HG03442 (cell line): ENCODE measurements at regions not wholly inside any gene's neighbourhood (a gene's known extent, or its start where the extent isn't known, plus 50 kb on each side); places are given as distances from the start of the nearest gene placed in this dataset.
"Not testable (repeated sequence)": the region's sequence is repeated elsewhere in the genome, so short reads cannot be mapped to it uniquely, and the experiment has no call there.

Experiments
- ATAC-seq: cut with Tn5 transposase; IDR thresholded peaks from one replicate; pipeline ENCODE4 v1.9.1; 2021; ENCODE audit warnings: mild to moderate bottlenecking, moderate library complexity; ENCODE audit not compliant: unreplicated experiment

GRCh38 chr17:30644287-30644686 is 167.1 kb downstream of the GOSR1 start:
- not testable (repeated sequence) for ATAC-seq

DNA sequence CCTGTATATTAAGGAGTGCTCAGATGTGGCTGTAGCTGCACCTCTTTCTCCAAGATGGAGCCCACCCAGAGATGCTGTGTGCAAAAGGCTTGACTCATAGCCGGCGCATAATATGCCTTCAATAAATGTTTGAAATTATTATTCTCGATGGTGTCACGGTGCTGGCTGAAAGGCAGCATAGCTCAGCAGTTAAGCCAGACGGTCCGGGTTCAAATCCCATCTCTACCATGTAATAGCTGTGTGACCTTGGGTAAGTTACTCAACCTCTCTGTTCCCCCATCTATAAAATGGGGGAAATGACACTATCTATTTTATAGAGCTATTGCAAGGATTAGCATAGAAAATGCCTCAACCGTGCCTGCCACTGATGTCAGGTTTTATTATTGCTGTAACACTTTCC is 164.2 kb downstream of the GOSR1 start:
- ATAC-seq, result not testable (repeated sequence)

DNA sequence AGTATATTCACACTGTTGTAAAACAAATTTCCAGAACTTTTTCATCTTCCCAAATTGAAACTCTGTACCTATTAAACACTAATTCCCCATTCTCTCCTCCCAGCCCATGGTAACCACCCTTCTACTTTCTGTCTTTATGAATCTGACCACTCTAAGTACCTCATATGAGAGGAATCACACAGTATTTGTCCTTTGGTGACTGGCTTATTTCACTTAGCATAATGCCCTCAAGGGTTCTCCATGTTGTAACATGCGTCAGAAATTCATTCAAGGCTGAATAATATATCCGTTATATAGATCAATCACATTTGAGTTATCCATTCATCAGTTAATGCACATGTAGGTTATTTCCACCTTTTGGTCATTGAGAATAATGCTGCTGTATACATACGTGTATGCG is 162.2 kb downstream of the GOSR1 start:
- ATAC-seq, result not testable (repeated sequence)

DNA sequence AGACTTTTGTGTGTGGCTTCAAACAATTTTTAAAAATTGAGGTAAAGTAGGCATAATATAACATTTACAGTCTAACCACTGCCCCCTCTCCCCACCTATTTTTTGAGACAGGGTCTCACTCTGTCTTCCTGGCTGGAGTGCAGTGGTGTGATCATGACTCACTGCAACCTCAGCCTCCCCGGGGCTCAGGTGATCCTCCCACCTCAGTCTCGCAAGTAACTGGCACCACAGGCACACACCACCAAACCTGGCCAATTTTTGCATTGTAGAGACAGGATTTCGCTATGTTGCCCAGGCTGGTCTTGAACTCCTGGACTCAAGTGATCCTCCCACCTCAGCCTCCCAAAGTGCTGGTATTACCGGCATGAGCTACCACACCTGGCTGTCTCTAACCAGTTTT is 161.8 kb downstream of the GOSR1 start:
- not testable (repeated sequence) for ATAC-seq

DNA sequence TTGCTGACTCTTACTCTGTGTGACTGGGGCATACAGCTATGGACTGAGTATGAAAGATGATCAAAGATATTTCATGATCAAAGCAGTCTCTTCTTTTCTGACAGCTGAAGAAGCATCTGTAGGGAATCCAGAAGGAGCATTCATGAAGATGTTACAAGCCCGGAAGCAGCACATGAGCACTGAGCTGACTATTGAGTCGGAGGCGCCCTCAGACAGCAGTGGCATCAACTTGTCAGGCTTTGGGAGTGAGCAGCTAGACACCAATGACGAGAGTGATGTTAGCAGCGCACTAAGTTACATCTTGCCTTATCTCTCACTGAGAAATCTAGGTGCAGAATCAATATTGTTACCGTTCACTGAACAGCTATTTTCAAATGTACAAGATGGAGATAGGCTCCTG is 154.4 kb downstream of the GOSR1 start:
- not testable (repeated sequence) for ATAC-seq

GRCh38 chr17:30625380-30625779 is 148.2 kb downstream of the GOSR1 start:
- not testable (repeated sequence) for ATAC-seq

DNA sequence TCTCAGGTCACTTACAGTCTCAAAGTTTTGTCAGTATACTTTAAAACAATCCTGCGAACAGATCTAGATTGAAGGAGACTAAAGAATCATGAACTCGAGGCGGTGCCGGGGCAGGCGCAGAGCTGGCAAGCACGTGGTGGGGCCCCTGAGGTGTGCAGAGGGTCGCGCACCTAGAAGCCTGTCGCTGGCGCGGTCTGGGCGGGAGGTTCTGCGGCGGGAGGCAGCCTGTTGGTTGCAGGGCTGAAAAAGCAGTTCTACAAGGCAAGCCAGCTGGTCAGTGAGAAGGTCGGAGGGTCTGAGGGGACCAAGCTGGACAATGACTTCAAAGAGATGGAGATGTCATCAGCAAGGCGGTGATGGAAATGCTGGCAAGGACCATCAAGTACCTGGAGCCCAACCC is 147.0 kb downstream of the GOSR1 start:
- not testable (repeated sequence) for ATAC-seq

DNA sequence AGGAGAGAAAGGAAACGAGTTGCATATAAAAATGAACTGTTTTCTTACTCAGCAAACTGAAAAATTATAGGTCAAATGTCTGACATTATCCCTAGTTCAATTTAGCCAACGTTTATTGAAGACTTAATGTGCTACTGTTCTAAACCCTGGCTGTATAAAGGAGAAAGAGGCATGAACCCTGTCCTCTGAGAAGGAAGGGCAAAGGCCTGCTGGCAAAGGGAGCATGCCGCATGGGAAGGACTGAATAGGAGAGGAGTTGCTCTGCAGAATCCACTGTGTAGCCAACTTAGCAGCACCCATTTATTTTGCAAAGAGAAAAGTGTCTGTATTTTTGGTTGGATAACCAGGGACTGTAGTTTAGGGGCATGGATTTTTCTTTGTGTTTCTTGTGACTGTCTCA is 132.5 kb downstream of the GOSR1 start:
- not testable (repeated sequence) for ATAC-seq

GRCh38 chr17:30605523-30605922 is 128.3 kb downstream of the GOSR1 start:
- ATAC-seq, result no peak

DNA sequence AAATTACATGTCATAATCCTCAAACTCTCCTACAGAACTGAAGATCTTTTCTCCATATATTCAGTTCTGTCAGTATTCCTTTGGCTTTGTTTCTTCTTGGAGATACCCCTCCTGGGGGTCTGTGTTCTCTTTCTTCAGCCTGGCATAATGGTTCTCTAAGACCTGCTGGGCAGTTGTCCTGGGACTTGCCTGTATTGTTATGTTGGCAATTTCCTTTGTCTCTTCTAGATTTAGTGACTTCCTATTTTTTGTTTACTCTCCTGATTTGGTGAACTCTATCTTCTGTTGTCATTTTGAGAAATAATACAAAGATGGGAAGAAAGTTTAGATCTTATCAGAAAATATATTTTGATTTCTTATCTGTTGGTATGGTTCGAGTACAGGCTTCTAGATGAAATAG is 127.8 kb downstream of the GOSR1 start:
- no peak for ATAC-seq

DNA sequence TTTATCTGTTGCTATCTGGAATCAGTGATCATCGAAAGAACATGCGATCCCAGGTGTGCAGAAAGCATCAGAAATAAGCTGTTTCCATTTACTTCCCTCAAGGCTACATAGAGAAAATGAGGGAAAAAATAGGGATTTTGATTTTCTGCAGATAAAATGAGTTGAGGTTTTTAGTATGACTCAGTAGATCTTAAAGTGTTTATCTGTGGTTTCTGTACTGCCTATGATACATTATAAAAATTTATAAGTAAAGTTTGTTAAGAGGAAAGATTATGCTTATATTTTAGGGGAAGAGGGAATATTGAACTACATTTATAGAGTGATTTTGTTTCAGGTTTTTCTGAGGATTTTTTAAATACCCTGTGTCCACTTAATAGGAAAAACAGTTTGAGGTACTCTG is 125.2 kb downstream of the GOSR1 start:
- ATAC-seq, result not testable (repeated sequence)

GRCh38 chr17:30601984-30602383 is 124.8 kb downstream of the GOSR1 start:
- ATAC-seq, result not testable (repeated sequence)

DNA sequence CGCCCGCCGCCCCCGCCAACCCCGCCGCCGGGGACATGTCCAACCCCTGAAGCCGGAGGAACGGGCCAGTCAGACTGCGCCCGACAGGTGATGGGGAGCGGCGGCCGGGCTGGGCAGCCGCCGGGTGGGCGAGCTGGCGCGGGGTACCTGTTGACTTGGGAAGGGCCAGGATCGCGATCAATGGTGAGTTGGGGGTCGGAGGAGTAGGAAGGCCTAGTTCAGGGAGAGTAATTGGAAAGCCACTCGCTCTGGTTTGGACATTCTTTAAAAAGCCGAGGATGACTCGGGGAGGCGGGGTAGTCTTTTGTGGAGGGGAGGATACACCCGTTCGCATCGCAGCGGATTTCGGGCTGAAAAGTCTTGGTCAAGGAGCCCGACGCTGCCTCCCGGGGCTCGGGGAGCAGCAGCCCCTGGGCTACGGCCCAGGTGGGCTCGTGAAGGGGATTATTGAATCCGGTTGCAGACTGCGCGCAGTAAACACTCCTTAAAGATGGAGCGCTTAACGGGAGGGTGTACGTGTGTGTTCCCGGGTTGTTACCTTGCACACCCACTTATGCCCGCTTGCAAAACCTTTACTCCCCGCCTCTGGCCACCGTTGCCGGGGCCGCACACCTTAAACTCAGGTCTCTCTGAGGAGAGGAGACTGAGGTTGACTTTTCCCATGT is 123.8 kb downstream of the GOSR1 start:
- no peak for ATAC-seq

DNA sequence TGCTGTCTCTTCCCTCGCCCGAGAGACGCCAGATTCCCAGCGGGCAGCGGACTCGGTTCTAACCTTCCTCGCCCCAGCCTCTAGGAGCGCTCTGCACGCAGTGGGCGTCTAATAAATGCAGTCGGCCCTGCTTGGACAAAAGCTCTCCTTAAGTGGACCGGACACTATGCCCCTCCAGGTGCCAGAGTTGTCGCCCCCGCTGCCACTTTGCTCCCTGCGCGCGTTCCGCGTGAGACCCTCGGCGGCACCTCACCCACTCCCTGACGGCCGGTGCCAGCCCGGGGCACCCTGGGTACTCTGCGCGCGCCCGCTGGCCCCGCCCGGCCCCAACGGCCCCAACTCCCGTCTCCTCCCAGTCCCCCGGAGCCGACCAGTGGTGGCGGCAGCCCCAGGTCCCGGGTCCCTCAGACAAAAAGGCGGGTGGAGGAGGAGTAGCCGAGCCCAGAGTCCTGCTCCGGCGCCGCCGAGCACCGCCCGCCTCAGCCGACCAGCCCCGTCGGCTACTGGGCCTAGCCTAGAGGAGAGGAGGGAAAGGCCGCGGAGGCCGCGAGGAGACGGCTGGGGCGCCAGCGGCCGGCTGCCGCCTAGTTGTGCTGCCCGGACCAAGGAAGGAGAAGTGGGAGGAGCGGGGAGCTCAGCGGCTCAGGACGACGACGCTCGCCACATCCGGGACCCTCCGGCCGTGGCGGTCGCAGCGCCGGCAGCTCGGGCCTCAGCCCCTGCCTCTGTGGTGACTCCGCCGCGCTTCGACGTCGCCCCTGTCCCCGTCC is 123.0 kb downstream of the GOSR1 start:
- peak; percentile 83 for ATAC-seq

- no peak for ATAC-seq
Observed at GRCh38 chr17:30599428-30600059, 122.3 kb downstream of the GOSR1 start.

DNA sequence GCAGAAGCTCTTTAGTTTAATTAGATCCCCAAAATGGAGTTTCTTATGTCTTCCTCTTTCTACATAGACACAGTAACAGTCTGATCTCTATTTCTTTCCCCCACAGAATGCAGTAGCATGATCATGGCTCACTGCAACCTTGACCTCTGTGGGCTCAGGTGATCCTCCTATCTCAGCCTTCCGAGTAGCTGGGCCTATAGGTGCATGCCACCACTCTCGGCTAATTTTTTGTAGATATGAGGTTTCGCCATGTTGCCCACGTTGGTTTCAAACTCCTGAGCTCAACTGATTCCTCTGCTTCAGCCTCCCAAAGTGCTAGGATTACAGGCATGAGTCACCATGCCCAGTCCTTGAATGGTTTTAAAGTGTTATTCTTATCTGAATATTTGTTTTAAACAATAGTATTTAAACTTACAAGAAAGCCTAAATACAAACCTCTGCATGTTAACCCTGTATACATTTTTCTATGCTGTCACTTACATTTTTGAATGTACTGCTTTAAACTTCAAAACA is 120.6 kb downstream of the GOSR1 start:
- ATAC-seq, result no peak

- ATAC-seq, result not testable (repeated sequence)
Observed at GRCh38 chr17:30596948-30597775, 120.0 kb downstream of the GOSR1 start.

DNA sequence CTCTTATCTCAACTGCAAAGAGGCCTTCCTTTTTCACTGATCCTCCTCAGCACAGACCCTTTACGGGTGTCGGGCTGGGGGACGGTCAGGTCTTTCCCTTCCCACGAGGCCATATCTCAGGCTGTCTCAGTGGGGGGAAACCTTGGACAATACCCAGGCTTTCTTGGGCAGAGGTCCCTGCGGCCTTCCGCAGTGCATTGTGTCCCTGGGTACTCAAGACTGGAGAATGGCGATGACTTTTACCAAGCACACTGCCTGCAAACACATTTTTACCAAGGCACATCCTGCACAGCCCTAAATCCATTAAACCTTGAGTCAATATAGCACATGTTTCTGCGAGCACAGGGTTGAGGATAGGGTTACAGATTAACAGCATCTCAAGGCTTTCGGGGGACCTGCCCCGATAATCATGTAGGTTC is 117.8 kb downstream of the GOSR1 start:
- not testable (repeated sequence) for ATAC-seq

GRCh38 chr17:30594223-30594952 is 117.2 kb downstream of the GOSR1 start:
- ATAC-seq, result no peak

GRCh38 chr17:30590081-30590733 is 113.0 kb downstream of the GOSR1 start:
- ATAC-seq, result no peak
